Osteocyte (in vitro differentiated cells): ENCODE measurements at regions not wholly inside any gene's neighbourhood (a gene's known extent, or its start where the extent isn't known, plus 50 kb on each side); places are given as distances from the start of the nearest gene placed in this dataset.

Source experiments
- DNase-seq: peaks from one replicate; pipeline ENCODE4 v3.0.0; 2021; ENCODE audit warnings: mixed read lengths; ENCODE audit not compliant: unreplicated experiment; ENCODE audit errors: extremely low spot score
- H3K27ac Mint-ChIP-seq: one replicate; pipeline ENCODE4 v1.8.0; 2021; ENCODE audit warnings: mild to moderate bottlenecking, mixed read lengths; ENCODE audit not compliant: unreplicated experiment
- H3K27me3 Mint-ChIP-seq: one replicate; pipeline ENCODE4 v1.8.0; 2021; ENCODE audit warnings: mixed read lengths; ENCODE audit not compliant: unreplicated experiment
- H3K36me3 Mint-ChIP-seq: one replicate; pipeline ENCODE4 v1.8.0; 2021; ENCODE audit warnings: mixed read lengths; ENCODE audit not compliant: unreplicated experiment
- H3K4me1 Mint-ChIP-seq: one replicate; pipeline ENCODE4 v1.8.0; 2021; ENCODE audit warnings: mixed read lengths; ENCODE audit not compliant: unreplicated experiment
- H3K4me3 Mint-ChIP-seq: one replicate; pipeline ENCODE4 v1.8.0; 2021; ENCODE audit warnings: mild to moderate bottlenecking, moderate library complexity, mixed read lengths; ENCODE audit not compliant: unreplicated experiment
- H3K9me3 Mint-ChIP-seq: one replicate; pipeline ENCODE4 v1.8.0; 2021; ENCODE audit warnings: mixed read lengths; ENCODE audit not compliant: unreplicated experiment
- TF ChIP-seq, protein P1 (sequence below): fragments of 200-600 bp; sonication (generic); IDR thresholded peaks from 2 replicates; pipeline ENCODE4 v1.5.0; 2021; ENCODE audit warnings: antibody characterized with exemption, mild to moderate bottlenecking, moderate library complexity

DNA sequence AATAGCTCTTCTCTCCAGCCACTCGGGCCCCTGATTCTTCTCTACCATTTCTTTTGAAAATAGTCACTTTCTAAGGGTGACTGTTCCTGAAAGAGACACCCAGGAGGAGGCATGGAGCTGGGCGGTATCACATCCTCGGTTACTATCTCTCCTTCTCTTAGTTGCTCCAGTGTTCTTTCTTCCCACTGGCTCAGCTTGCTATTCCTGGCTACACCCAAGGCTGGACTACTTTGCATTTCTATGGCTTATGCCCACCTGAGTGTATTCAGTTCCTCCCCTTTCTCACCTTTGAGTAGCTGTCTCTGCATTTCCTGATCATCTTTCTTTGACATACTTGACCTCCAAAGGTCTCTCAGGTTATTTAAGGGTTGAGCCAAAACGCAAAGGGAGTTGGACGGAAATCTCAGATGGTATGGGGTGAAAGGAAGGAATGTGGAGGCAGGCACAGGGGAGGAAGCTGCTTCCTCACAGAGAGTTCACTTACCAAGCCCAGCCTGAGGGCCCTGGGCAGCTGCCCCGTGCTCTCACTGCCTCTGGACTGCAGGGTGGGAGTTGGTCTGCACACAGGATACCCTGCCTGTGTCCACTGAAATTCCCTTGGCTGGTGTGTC lies 155.7 kb downstream of the SNX19 start:
- no peaks in the 10 kb centered on the region for H3K27me3 Mint-ChIP-seq
- no peaks in the 10 kb centered on the region for H3K9me3 Mint-ChIP-seq
- H3K4me3 Mint-ChIP-seq = no peak overlapping the region
- H3K4me1 Mint-ChIP-seq = peaks cover 45% of the 10 kb centered on the region
- H3K27ac Mint-ChIP-seq = no peak overlapping the region
- no peaks in the 10 kb centered on the region for H3K36me3 Mint-ChIP-seq
- no peak for DNase-seq
- TF ChIP-seq, protein P1, sequence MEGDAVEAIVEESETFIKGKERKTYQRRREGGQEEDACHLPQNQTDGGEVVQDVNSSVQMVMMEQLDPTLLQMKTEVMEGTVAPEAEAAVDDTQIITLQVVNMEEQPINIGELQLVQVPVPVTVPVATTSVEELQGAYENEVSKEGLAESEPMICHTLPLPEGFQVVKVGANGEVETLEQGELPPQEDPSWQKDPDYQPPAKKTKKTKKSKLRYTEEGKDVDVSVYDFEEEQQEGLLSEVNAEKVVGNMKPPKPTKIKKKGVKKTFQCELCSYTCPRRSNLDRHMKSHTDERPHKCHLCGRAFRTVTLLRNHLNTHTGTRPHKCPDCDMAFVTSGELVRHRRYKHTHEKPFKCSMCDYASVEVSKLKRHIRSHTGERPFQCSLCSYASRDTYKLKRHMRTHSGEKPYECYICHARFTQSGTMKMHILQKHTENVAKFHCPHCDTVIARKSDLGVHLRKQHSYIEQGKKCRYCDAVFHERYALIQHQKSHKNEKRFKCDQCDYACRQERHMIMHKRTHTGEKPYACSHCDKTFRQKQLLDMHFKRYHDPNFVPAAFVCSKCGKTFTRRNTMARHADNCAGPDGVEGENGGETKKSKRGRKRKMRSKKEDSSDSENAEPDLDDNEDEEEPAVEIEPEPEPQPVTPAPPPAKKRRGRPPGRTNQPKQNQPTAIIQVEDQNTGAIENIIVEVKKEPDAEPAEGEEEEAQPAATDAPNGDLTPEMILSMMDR = no peak

DNA sequence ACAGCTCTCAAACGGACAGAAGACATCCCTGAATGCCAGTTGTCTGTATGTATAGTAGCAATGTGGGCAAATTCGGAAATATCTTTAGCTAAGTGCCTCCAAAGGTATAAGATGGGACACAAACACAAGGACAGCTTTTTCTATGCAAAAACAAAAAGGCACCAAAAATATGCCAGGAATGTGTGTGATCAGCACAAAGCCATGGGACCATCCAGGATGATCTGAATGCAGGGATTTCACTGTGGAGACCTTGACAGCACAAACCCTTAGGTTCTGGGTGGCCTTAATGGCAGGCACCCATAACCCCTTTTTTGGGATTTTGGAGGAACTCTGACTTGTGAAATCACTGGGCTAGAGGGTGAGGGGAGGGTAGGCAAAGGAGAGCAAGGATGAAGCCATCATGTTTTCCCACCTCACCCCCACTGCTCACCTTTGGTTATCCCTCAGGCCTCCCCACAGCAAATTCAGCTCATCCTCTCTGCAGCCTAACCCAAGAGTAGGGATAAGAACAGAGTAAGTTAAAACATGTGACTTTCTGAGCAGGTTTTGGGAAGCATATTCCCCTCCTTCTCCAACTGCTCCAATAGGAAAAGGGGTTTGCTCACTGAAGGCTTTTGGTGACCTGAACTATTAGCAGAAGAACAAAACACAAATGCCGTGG lies 154.6 kb downstream of the SNX19 start:
- Mint-ChIP-seq H3K27ac (no peak overlapping the region), H3K4me1 (peaks cover 56% of the 10 kb centered on the region), H3K9me3 (no peaks in the 10 kb centered on the region), H3K4me3 (no peak overlapping the region), H3K36me3 (no peaks in the 10 kb centered on the region), H3K27me3 (no peaks in the 10 kb centered on the region)
- no peak for DNase-seq
- TF ChIP-seq, protein P1 = no peak

DNA sequence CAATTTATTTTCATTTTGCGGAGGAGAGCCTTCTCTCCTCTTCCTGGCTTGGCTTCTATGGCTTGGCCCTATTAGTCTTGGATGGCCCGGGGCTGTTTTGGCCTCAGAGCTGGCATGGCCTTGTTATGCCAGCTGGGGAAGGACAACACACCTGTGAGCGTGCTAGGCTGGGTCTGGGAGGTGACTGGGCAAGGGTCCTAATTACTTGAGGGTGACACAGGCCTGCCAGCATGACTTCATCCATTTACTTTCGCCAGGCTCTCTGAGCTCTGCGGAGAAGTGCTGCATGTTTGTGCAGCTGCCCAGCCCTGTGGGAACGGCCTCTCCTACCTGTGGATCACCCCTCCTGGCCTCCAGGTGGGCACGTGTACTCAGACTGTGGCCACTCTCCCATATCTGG lies 153.6 kb downstream of the SNX19 start:
- no peaks in the 10 kb centered on the region for H3K27me3 Mint-ChIP-seq
- TF ChIP-seq, protein P1 = no peak
- no peaks in the 10 kb centered on the region for H3K36me3 Mint-ChIP-seq
- DNase-seq = no peak
- peak overlapping the region; percentile 66 for H3K27ac Mint-ChIP-seq
- H3K4me1 Mint-ChIP-seq = peaks cover 58% of the 10 kb centered on the region
- no peak overlapping the region for H3K4me3 Mint-ChIP-seq
- H3K9me3 Mint-ChIP-seq = no peaks in the 10 kb centered on the region

DNA sequence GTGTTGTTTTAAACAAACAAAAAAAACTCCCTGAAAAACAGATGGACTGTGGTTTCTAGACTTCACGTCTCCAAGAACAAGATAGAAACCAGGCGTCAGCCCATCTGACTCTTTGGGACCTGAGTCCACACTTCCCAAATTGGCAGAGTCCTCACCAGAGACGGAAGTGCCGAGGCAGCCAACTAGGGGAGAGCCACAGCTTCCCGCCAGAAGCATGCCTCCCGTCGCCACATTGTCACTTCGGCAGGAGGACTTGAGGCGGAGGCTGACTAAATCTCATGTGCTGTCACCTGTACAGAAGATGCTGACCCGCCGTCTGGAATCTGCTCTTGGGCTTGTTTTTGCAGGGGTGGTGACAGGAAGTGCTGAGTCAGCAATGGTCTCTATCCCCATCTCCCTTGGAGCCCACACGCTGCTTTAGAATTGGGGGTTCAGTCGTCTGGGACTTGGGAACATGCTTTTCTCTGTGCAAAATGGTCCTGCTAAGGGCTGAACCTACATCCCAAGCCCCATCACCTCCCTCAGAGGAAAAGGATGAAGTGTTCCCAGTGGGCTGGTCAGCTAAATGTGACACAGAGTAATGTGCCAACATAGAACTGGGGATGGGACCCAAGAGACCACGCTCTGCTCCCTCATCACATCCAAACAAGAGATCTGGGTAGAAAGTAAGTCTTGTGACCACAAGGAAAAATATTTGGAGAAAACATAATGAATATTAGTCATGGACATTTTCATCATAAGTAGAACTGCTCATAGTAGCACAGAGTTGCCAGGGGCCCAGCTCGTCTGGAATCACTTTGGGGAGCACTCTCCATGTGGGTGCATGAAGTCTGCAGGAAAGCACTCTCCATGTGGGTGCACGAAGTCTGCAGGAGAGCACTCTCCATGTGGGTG lies 152.9 kb downstream of the SNX19 start:
- no peak overlapping the region for H3K4me3 Mint-ChIP-seq

More for the DNA sequence above, 152.9 kb downstream of the SNX19 start:
- H3K27ac Mint-ChIP-seq = peak overlapping the region; percentile 66
- H3K36me3 Mint-ChIP-seq = no peaks in the 10 kb centered on the region
- no peak for DNase-seq
- peaks cover 58% of the 10 kb centered on the region for H3K4me1 Mint-ChIP-seq
- H3K9me3 Mint-ChIP-seq = no peaks in the 10 kb centered on the region
- TF ChIP-seq, protein P1 = no peak
- H3K27me3 Mint-ChIP-seq = no peaks in the 10 kb centered on the region
